Upper lobe of right lung (tissue), 1 donor: ENCODE measurements at regions not wholly inside any gene's neighbourhood (a gene's known extent, or its start where the extent isn't known, plus 50 kb on each side); places are given as distances from the start of the nearest gene placed in this dataset.

Source experiments
- ATAC-seq: fragments of 200-7000 bp; cut with Tn5 transposase; one replicate; pipeline ENCODE4 v1.9.1; 2020; ENCODE audit warnings: mild to moderate bottlenecking, moderate library complexity
- DNase-seq: peaks from one replicate; pipeline ENCODE4 v3.0.0-alpha.2; 2020
- H3K27ac ChIP-seq: fragments of 200-600 bp; one replicate; pipeline ENCODE4 v1.8.0; 2022
- H3K27me3 ChIP-seq: fragments of 200-600 bp; one replicate; pipeline ENCODE4 v1.8.0; 2022; ENCODE audit warnings: mild to moderate bottlenecking
- H3K36me3 ChIP-seq: fragments of 200-600 bp; one replicate; pipeline ENCODE4 v1.8.0; 2022
- H3K4me1 ChIP-seq: fragments of 200-600 bp; one replicate; pipeline ENCODE4 v1.8.0; 2022
- H3K4me3 ChIP-seq: fragments of 200-600 bp; one replicate; pipeline ENCODE4 v1.8.0; 2022; ENCODE audit warnings: mild to moderate bottlenecking
- H3K9me3 ChIP-seq: fragments of 200-600 bp; one replicate; pipeline ENCODE4 v1.8.0; 2022
- CTCF ChIP-seq: fragments of 200-600 bp; IDR thresholded peaks from one replicate; pipeline ENCODE4 v1.8.0; 2022; ENCODE audit warnings: antibody characterized with exemption
- intact Hi-C: fragments of 100-400 bp; cut with DNase I; formaldehyde crosslinking; loops from one replicate; pipeline ENCODE4 v1.11.0; 2022
- donor health status: DM: no; HTN: yes; CAD: no; lungs with severe emphysema.

DNA sequence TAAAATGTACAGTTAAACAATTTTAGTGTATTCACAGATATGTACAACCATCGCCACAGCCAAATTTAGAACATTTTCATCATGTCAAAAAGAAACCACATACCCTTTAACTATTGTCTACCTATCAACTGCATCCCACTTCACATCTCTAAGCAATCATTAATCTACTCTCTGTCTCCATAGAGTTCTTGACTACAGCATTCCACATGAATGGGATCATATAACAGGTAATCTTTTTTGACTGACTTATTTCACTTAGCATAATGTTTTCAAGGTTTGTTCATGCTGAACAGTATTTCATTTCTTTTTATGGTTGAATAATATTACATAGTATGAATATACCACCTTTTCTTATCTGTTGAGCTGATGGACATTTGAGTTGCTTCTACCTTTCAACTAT lies 281.4 kb upstream of the EDA2R start:
- no peak for ATAC-seq
- no peak for TF ChIP-seq CTCF
- intact Hi-C loops = no loop called here

DNA sequence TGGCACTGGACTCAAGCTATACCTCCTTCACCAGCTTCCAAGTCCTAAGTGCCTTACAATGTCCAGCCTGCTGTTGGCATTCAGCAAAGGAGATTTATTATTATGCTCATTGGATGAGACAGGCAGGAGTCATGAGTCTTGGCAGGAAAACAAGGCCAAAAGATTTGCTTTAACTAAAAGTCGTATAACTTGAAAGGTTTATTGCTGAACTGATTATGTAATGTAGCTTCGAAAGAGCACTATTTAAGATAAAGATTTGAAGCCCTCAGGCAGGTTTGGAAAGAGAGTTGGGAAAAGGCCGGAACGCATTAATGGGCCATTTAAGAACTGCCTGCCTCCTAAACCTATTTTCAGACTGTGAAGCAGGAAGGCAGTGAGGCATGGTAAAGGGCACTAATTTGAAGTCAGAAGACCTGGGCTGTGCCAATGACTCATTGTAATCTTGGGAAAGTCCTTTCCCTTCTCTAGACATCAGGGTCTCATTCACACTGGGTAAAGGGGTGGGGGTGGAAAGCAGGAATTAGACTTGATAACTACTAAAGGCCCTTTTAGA lies 280.5 kb upstream of the EDA2R start:
- Histone ChIP-seq H3K9me3 (no peaks in the 10 kb centered on the region), H3K36me3 (no peaks in the 10 kb centered on the region), H3K4me1 (no peaks in the 10 kb centered on the region), H3K27me3 (no peaks in the 10 kb centered on the region), H3K27ac (no peak overlapping the region), H3K4me3 (no peak overlapping the region)
- intact Hi-C loops = no loop called here
- no peak for ATAC-seq
- DNase-seq = no peak
- TF ChIP-seq CTCF = no peak

More for the DNA sequence above, 281.4 kb upstream of the EDA2R start:
- no peaks in the 10 kb centered on the region for H3K9me3 ChIP-seq
- no peaks in the 10 kb centered on the region for H3K36me3 ChIP-seq
- H3K4me1 ChIP-seq = no peaks in the 10 kb centered on the region
- no peak overlapping the region for H3K4me3 ChIP-seq
- no peak overlapping the region for H3K27ac ChIP-seq
- H3K27me3 ChIP-seq = no peaks in the 10 kb centered on the region
- no peak for DNase-seq

- Histone ChIP-seq H3K27me3 (no peaks in the 10 kb centered on the region), H3K27ac (no peak overlapping the region), H3K9me3 (no peaks in the 10 kb centered on the region), H3K4me3 (no peak overlapping the region), H3K36me3 (no peaks in the 10 kb centered on the region), H3K4me1 (no peaks in the 10 kb centered on the region)
- no peak for DNase-seq
- no peak for ATAC-seq
- no peak for TF ChIP-seq CTCF
- intact Hi-C loops = no loop called here
Observed at GRCh38 chrX:66918511-66918910, 279.6 kb upstream of the EDA2R start.

- Histone ChIP-seq H3K27ac (no peak overlapping the region), H3K36me3 (no peaks in the 10 kb centered on the region), H3K9me3 (no peaks in the 10 kb centered on the region), H3K4me1 (no peaks in the 10 kb centered on the region), H3K4me3 (no peak overlapping the region), H3K27me3 (no peaks in the 10 kb centered on the region)
- no peak for TF ChIP-seq CTCF
- no peak for ATAC-seq
- DNase-seq = no peak
- intact Hi-C loops = no loop called here
Observed at GRCh38 chrX:66915893-66916292, 277.0 kb upstream of the EDA2R start.

GRCh38 chrX:66914080-66914479 lies 275.2 kb upstream of the EDA2R start:
- Histone ChIP-seq H3K36me3 (no peaks in the 10 kb centered on the region), H3K4me1 (no peaks in the 10 kb centered on the region), H3K4me3 (no peak overlapping the region), H3K27ac (no peak overlapping the region), H3K9me3 (no peaks in the 10 kb centered on the region), H3K27me3 (no peaks in the 10 kb centered on the region)
- intact Hi-C loops = no loop called here
- no peak for TF ChIP-seq CTCF
- DNase-seq (no peak), ATAC-seq (peak; percentile 57)

- H3K4me1 ChIP-seq = no peaks in the 10 kb centered on the region
- no peak for ATAC-seq
- no peaks in the 10 kb centered on the region for H3K36me3 ChIP-seq
- intact Hi-C loops = no loop called here
- no peak for DNase-seq
- H3K4me3 ChIP-seq = no peak overlapping the region
- TF ChIP-seq CTCF = no peak
- no peaks in the 10 kb centered on the region for H3K9me3 ChIP-seq
- no peaks in the 10 kb centered on the region for H3K27me3 ChIP-seq
- no peak overlapping the region for H3K27ac ChIP-seq
Observed at GRCh38 chrX:66912417-66912816, 273.5 kb upstream of the EDA2R start.
